CD4-positive, alpha-beta T cell (primary cell): ENCODE measurements at regions not wholly inside any gene's neighbourhood (a gene's known extent, or its start where the extent isn't known, plus 50 kb on each side); places are given as distances from the start of the nearest gene placed in this dataset.

Experiments used
- ATAC-seq: fragments of 200-7000 bp; cut with Tn5 transposase; one replicate; pipeline ENCODE4 v1.10.0; 2022; ENCODE audit warnings: mild to moderate bottlenecking; ENCODE audit not compliant: poor library complexity
- CTCF ChIA-PET: fragments of 350-600 bp; sonication (Branson Sonifier 250); formaldehyde crosslinking; loops from one replicate; lab custom pipeline; 2021; ENCODE audit warnings: antibody characterized with exemption, inconsistent platforms; lab: Charles Lee
- POLR2A ChIA-PET: fragments of 350-600 bp; sonication (Branson Sonifier 250); formaldehyde crosslinking; loops from one replicate; lab custom pipeline; 2021; ENCODE audit warnings: antibody characterized with exemption, inconsistent platforms; lab: Charles Lee
- DNase-seq, 14 experiments: peaks; one replicate each; pipeline ENCODE4 v3.0.0-alpha.2; 2013 to 2020; ENCODE audit warnings: mixed read lengths in 2 of 14
- H3K27ac ChIP-seq, 2 donors: one replicate each; pipeline versions ENCODE4 v1.5.1 to v1.7.0; 2013; ENCODE audit warnings: low read length in 2 of 2, low read depth in 1 of 2, mild to moderate bottlenecking in 1 of 2
- H3K27me3 ChIP-seq, 2 experiments: 1 replicate in 1 of 2; 2 replicates in 1 of 2; pipeline versions ENCODE4 v1.6.1 to v1.7.0; 2013; ENCODE audit warnings: low read length in 2 of 2, control low read depth in 1 of 2, mild to moderate bottlenecking in 1 of 2, moderate library complexity in 1 of 2; ENCODE audit not compliant: insufficient read depth in 2 of 2, control insufficient read depth in 1 of 2
- H3K36me3 ChIP-seq: one replicate; pipeline ENCODE4 v1.6.1; 2013; ENCODE audit warnings: low read length, control low read depth; ENCODE audit not compliant: insufficient read depth
- H3K4me1 ChIP-seq: one replicate; pipeline ENCODE4 v1.6.1; 2013; ENCODE audit warnings: low read length, control low read depth; ENCODE audit not compliant: insufficient read depth
- H3K4me3 ChIP-seq: one replicate; pipeline ENCODE4 v1.5.1; 2013; ENCODE audit warnings: mild to moderate bottlenecking, low read length, moderate library complexity
- H3K9me3 ChIP-seq, 2 experiments: 1 replicate in 1 of 2; 2 replicates in 1 of 2; pipeline versions ENCODE4 v1.6.1 to v1.7.0; 2013; ENCODE audit warnings: low read length in 2 of 2, mild to moderate bottlenecking in 2 of 2, control low read depth in 1 of 2, moderate library complexity in 1 of 2; ENCODE audit not compliant: control insufficient read depth in 1 of 2, insufficient read depth in 1 of 2
- H3K27ac Mint-ChIP-seq: one replicate; pipeline ENCODE4 v1.8.0; 2020; ENCODE audit warnings: mixed read lengths
- H3K27me3 Mint-ChIP-seq: one replicate; pipeline ENCODE4 v1.8.0; 2021; ENCODE audit warnings: mixed read lengths
- H3K36me3 Mint-ChIP-seq: one replicate; pipeline ENCODE4 v1.8.0; 2021; ENCODE audit warnings: low read depth, mixed read lengths
- H3K4me1 Mint-ChIP-seq: one replicate; pipeline ENCODE4 v1.8.0; 2021; ENCODE audit warnings: low read depth, mixed read lengths
- H3K4me3 Mint-ChIP-seq: one replicate; pipeline ENCODE4 v1.8.0; 2020; ENCODE audit warnings: mild to moderate bottlenecking, mixed read lengths
- H3K9me3 Mint-ChIP-seq: one replicate; pipeline ENCODE4 v1.8.0; 2020; ENCODE audit warnings: mixed read lengths
- CTCF ChIP-seq: fragments of 200-600 bp; IDR thresholded peaks from one replicate; pipeline ENCODE4 v1.8.0; 2022; ENCODE audit warnings: antibody characterized with exemption, mild to moderate bottlenecking
- intact Hi-C, 2 experiments: fragments of 100-400 bp; cut with DNase I in 1 of 2; cut with micrococcal nuclease in 1 of 2; formaldehyde crosslinking; loops; one replicate each; pipeline versions ENCODE4 v1.15.1 to v1.9.0; 2023 to 2025; cut with DNase I, micrococcal nuclease

GRCh38 chr7:153081496-153081895, 321.9 kb downstream of the ACTR3B start:
- no peaks in the 10 kb centered on the region for H3K4me1 ChIP-seq
- no peaks in the 10 kb centered on the region for H3K27me3 ChIP-seq
- ATAC-seq (no peak), DNase-seq (no peak)
- no peaks in the 10 kb centered on the region for H3K36me3 ChIP-seq
- POLR2A ChIA-PET = no interaction called here
- H3K4me3 Mint-ChIP-seq = no peak overlapping the region
- no peak for TF ChIP-seq CTCF
- H3K36me3 Mint-ChIP-seq = no peaks in the 10 kb centered on the region
- peaks cover 0 to 10% of the 10 kb centered on the region in 2 experiments for H3K9me3 ChIP-seq
- H3K27ac Mint-ChIP-seq = no peak overlapping the region
- CTCF ChIA-PET = no interaction called here
- no peaks in the 10 kb centered on the region for H3K27me3 Mint-ChIP-seq
- no peaks in the 10 kb centered on the region for H3K4me1 Mint-ChIP-seq
- intact Hi-C loops = no loop called here
- H3K9me3 Mint-ChIP-seq = no peaks in the 10 kb centered on the region
- H3K4me3 ChIP-seq = no peak overlapping the region
- no peak overlapping the region for H3K27ac ChIP-seq

GRCh38 chr7:153084278-153084677, 324.7 kb downstream of the ACTR3B start:
- ChIA-PET CTCF (no interaction called here), POLR2A (no interaction called here)
- ATAC-seq (no peak), DNase-seq (no peak)
- Histone ChIP-seq H3K4me1 (no peaks in the 10 kb centered on the region), H3K36me3 (no peaks in the 10 kb centered on the region), H3K9me3 (peaks cover 0 to 19% of the 10 kb centered on the region in 2 experiments), H3K27ac (no peak overlapping the region), H3K27me3 (no peaks in the 10 kb centered on the region), H3K4me3 (no peak overlapping the region)
- Mint-ChIP-seq H3K9me3 (no peaks in the 10 kb centered on the region), H3K4me1 (no peaks in the 10 kb centered on the region), H3K4me3 (no peak overlapping the region), H3K27me3 (no peaks in the 10 kb centered on the region), H3K27ac (no peak overlapping the region), H3K36me3 (no peaks in the 10 kb centered on the region)
- intact Hi-C loops = no loop called here
- TF ChIP-seq CTCF = no peak

- CTCF ChIA-PET = no interaction called here
- no peak overlapping the region for H3K27ac ChIP-seq
- H3K4me3 Mint-ChIP-seq = no peak overlapping the region
- intact Hi-C loops = no loop called here
- no peak overlapping the region for H3K27ac Mint-ChIP-seq
- ATAC-seq = no peak
- TF ChIP-seq CTCF = no peak
- H3K4me1 ChIP-seq = no peaks in the 10 kb centered on the region
- H3K9me3 Mint-ChIP-seq = peaks cover 3% of the 10 kb centered on the region
- no peaks in the 10 kb centered on the region for H3K4me1 Mint-ChIP-seq
- H3K36me3 Mint-ChIP-seq = no peaks in the 10 kb centered on the region
- no peaks in the 10 kb centered on the region for H3K36me3 ChIP-seq
- POLR2A ChIA-PET = no interaction called here
- H3K27me3 ChIP-seq = no peaks in the 10 kb centered on the region
- peaks cover 0 to 22% of the 10 kb centered on the region in 2 experiments for H3K9me3 ChIP-seq
- H3K27me3 Mint-ChIP-seq = no peaks in the 10 kb centered on the region
- no peak for DNase-seq
- no peak overlapping the region for H3K4me3 ChIP-seq
Measured at GRCh38 chr7:153087498-153087897, 327.9 kb downstream of the ACTR3B start.
